ENCODE measurements at regions not wholly inside any gene's neighbourhood (a gene's known extent, or its start where the extent isn't known, plus 50 kb on each side); places are given as distances from the start of the nearest gene placed in this dataset.
"Not testable (repeated sequence)": the region's sequence is repeated elsewhere in the genome, so short reads cannot be mapped to it uniquely, and the experiment has no call there.

DNA sequence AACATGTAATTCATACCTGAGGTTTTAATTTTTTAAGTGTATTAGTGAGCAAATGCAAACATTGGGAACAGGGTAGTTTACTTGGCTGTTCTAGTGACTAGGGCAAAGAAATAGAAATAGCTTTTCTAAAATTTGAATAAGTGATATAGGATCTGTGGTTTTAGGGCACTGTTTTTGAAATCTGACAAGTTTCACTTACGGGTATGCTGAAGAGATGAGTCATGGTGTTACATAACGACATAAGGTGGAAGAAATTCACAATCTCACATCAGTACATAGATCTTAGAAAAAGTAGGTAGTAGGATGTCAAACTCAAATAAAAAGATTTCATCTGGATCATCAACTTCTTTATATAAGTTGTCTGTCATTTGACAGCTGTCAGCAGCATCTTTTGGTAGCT lies 772.3 kb downstream of the MAT2B start:
- no peak for DNase-seq (ENCODE audit: low spot score in 2 of 2)
- no peak for ATAC-seq
- Mint-ChIP-seq H3K36me3 (no peaks in the 10 kb centered on the region), H3K4me1 (no peaks in the 10 kb centered on the region), H3K9me3 (no peaks in the 10 kb centered on the region), H3K27ac (no peak overlapping the region), H3K4me3 (no peak overlapping the region)

DNA sequence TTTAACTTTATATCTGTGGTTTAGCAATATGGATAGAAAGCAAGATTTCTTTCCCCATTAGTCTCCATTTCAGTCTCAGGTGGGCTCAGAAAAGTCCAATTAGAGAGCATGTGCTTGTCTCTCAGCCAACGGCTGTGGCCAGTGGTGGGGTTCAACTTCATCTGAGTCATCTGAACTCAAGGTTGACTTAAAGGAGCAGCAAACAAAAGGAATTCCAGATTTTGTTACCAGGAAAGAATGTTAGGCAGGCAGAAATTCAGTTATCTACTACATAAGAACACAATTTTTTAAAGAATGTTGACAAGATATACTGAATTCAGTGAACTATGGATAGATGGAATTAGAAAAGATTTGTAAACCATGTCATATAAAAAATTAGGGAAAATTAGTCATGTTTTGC lies 784.1 kb downstream of the MAT2B start:
- Mint-ChIP-seq H3K27ac (no peak overlapping the region), H3K4me3 (no peak overlapping the region), H3K36me3 (no peaks in the 10 kb centered on the region), H3K4me1 (no peaks in the 10 kb centered on the region), H3K9me3 (peaks cover 12% of the 10 kb centered on the region)
- ATAC-seq, result no peak
- DNase-seq (ENCODE audit: low spot score in 2 of 2), result no peak

DNA sequence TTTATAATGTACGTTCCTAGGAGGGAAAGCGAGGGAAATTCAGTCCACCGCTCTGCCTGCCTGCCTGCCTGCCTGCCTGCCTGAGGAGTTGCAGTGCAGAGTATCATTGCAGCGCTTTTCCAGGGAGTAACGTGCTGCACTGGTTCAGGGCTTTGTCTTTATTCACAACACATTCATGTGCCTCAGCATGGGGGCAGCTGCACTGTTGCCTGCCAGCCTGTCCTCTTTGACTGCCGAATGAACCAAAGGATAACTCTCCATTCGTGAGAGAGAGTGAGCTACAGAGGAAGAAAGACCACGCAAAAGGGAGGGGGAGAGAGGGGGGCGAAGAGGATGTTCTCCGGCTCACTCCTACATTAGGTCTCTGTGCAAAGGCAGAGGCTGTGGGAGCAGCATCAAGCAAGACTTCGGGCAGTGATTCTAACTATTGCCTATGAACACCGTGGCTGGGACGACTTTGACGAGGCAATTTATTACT lies 791.2 kb downstream of the MAT2B start:
- no peak overlapping the region for H3K27ac Mint-ChIP-seq
- no peak for ATAC-seq
- no peak for DNase-seq (ENCODE audit: low spot score in 2 of 2)
- H3K36me3 Mint-ChIP-seq, result no peaks in the 10 kb centered on the region
- H3K4me1 Mint-ChIP-seq, result no peaks in the 10 kb centered on the region
- no peaks in the 10 kb centered on the region for H3K9me3 Mint-ChIP-seq
- no peak overlapping the region for H3K4me3 Mint-ChIP-seq

DNA sequence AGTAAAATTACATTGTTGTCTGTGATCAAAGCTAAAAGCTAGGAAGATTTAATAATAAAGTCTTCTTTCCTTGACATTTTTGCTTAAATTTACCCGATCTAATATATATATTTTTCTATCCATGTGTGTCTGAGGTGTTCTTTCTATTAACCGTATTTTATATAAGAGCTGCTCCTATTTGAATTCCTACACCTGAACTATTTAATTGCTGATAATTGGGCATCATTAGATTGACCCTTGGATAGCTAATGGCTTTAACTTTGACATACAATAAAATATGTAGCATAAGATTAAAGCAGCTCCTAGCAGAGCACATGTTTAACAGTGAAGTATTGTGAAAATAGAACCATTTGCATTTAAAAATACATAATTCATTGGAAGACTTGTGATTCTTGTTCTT lies 792.7 kb downstream of the MAT2B start:
- no peak overlapping the region for H3K27ac Mint-ChIP-seq

DNA sequence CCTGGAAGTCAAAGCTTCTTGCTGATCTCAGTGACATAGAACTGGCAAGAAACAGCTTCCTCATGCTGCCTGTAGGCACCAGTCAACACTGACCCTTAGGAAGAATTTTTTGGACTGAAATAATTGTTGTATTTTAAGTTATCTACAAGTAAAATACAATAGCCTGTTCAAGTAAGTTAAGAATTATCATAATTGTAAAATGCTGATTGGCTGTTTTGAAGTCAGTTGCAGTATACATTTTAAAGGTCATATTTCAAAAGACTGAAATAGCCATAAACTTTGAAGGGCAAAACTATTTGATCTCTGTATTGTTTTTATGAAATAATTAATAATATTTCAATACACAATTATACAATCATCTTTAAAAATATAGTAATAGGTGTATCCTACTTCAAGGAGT lies 794.9 kb downstream of the MAT2B start:
- no peak overlapping the region for H3K4me3 Mint-ChIP-seq
- H3K4me1 Mint-ChIP-seq, result no peaks in the 10 kb centered on the region
- H3K27ac Mint-ChIP-seq, result no peak overlapping the region
- no peak for DNase-seq (ENCODE audit: low spot score in 2 of 2)
- H3K36me3 Mint-ChIP-seq, result no peaks in the 10 kb centered on the region
- ATAC-seq, result no peak
- H3K9me3 Mint-ChIP-seq, result no peaks in the 10 kb centered on the region

More for the DNA sequence above, 792.7 kb downstream of the MAT2B start:
- DNase-seq (ENCODE audit: low spot score in 2 of 2) (no peak), ATAC-seq (no peak)
- H3K4me1 Mint-ChIP-seq, result no peaks in the 10 kb centered on the region
- no peaks in the 10 kb centered on the region for H3K9me3 Mint-ChIP-seq
- no peaks in the 10 kb centered on the region for H3K36me3 Mint-ChIP-seq
- H3K4me3 Mint-ChIP-seq, result no peak overlapping the region

DNA sequence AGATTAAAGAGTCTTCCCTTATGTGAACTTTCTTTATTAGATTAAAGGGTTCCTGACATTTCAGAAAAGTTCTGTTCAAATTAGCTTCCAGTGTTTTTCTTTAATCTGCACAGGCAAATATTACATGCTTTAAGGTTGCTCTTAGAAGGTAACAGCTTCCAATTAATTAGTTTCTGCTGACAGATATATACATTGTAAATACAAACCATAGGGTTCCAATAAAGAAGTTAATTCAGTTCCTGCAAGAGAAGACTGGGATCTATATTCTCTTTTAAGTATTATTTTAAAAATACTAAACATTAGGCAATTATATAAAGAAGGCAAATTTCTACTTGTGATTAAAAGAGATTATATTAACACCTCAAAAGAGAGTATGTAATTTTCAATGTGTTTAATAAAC lies 795.7 kb downstream of the MAT2B start:
- H3K4me1 Mint-ChIP-seq, result no peaks in the 10 kb centered on the region
- H3K9me3 Mint-ChIP-seq, result no peaks in the 10 kb centered on the region
- H3K36me3 Mint-ChIP-seq, result no peaks in the 10 kb centered on the region
- no peak for DNase-seq (ENCODE audit: low spot score in 2 of 2)
- H3K4me3 Mint-ChIP-seq, result no peak overlapping the region
- no peak for ATAC-seq
- H3K27ac Mint-ChIP-seq, result no peak overlapping the region

DNA sequence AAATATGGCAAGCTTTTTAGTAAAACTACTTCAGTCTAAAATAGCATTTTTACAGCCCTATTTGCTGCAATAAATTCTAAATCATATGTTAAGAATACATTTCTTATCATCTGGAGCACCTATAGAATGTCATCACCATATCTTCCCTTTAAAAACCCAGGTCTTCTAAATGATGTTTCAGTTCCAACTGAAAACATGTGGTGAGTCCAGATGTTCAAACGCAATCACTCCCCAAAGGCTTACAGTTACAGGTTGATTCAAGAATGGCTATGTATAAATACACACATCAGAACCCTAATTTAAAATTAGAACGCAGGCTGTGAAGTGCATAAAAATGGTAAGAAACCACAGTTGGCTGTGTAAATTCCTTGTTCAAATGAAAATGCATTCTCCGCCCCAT lies 796.3 kb downstream of the MAT2B start:
- DNase-seq (ENCODE audit: low spot score in 2 of 2), result no peak

DNA sequence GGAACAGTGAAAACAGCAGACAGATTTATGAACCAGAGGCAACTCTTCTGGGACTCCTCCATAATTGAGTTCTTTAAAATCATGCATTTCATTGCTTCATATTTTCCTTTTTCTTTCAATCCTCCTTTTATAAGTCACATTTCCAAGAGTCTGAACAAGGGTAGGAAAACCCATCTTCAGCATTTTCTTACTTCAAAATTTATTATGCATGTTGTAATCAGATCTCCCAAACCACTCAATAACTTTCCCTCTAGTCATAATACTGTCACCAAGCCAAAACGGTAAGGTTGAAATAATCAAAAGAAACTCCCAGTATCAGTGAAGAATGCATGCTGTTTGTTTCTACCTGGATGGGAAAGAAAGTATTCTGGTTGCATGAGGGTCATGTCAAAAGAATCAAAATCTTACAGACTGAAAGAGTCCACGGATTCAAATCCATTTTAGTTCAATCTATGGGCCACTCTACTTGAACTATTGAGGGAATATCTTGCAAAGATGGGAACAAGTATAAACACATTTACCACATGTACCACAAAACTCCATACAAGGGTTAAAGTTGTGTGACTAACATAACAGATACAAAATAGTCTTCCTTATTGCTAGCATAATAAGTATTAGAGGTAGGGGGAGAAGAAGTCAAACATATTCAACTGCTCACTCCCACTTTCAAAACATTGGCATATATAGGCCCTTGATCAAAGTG lies 797.3 kb downstream of the MAT2B start:
- H3K4me1 Mint-ChIP-seq, result no peaks in the 10 kb centered on the region
- peaks cover 4% of the 10 kb centered on the region for H3K9me3 Mint-ChIP-seq
- no peaks in the 10 kb centered on the region for H3K36me3 Mint-ChIP-seq
- ATAC-seq (no peak), DNase-seq (ENCODE audit: low spot score in 2 of 2) (no peak)
- no peak overlapping the region for H3K4me3 Mint-ChIP-seq
- no peak overlapping the region for H3K27ac Mint-ChIP-seq

More for the DNA sequence above, 796.3 kb downstream of the MAT2B start:
- ATAC-seq, result no peak
- Mint-ChIP-seq H3K27ac (no peak overlapping the region), H3K4me1 (no peaks in the 10 kb centered on the region), H3K4me3 (no peak overlapping the region), H3K9me3 (peaks cover 4% of the 10 kb centered on the region), H3K36me3 (no peaks in the 10 kb centered on the region)

DNA sequence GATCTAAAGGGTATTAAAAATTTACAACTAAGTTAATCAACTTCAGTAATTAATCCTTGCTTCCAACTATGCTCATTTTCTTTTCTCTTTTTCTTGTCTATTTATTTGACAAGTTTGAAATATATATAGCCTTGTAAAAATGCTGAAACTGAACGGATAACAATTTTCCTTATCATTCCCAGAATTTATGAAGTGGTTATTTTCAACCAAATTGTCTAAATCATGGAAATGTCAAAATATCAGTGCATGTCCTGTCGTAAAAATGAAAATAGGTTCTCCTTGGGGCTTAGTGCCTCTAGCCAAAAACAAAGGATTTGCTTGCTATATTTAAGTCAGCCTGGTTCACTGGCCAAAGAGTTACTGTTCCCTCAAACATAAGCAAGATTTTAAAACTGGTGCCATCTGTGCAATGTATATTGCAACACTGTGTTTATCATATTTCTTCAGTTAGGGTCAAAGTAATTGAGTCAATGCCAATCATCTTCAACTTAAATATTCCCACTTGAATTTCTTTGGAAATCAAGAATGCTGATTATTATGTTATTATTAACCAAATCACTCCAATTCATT lies 798.3 kb downstream of the MAT2B start:
- Mint-ChIP-seq H3K4me1 (no peaks in the 10 kb centered on the region), H3K9me3 (peaks cover 4% of the 10 kb centered on the region), H3K36me3 (no peaks in the 10 kb centered on the region), H3K27ac (no peak overlapping the region), H3K4me3 (no peak overlapping the region)
- no peak for ATAC-seq
- DNase-seq (ENCODE audit: low spot score in 2 of 2), result no peak

DNA sequence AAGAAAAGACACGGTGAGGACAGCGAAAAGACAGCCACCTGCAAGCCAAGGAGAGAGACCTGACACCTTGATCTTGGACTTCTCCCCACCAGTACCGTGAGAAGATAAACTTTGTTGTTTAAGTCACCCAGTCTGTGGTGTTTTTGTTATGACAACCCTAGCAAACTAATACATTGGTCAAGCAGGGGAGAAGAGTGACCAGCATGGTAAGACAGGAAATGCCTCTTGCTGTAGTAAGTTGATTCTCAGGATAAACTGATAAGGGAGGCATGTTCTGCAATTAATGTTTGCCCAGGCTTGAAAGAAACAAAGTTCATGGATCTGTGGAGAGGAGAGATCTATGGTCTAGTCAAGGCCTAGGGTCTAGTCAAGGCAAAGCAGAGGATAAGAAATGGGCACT lies 801.2 kb downstream of the MAT2B start:
- Mint-ChIP-seq H3K4me3 (no peak overlapping the region), H3K27ac (no peak overlapping the region), H3K4me1 (no peaks in the 10 kb centered on the region), H3K9me3 (peaks cover 4% of the 10 kb centered on the region), H3K36me3 (no peaks in the 10 kb centered on the region)
- no peak for ATAC-seq
- no peak for DNase-seq (ENCODE audit: low spot score in 2 of 2)

DNA sequence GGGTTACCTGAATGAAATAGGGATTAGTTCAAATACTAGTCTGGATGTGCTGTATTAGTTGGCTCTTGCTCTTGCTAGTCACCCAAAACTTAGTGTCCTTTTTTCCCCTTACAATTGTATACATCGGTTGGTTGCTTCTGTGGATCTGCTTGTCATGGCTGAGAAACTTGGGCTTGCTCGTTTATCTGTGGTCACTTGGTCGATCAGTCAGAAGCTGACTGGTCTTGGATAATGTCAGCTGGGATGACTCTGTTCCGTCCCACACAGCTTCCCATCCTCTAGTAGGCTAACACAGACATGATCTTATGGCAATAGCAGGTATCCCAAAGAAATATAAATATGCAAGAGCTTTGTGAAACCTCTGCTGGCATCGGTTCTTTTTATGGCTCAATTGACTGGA lies 807.4 kb downstream of the MAT2B start:
- no peak for ATAC-seq

DNA sequence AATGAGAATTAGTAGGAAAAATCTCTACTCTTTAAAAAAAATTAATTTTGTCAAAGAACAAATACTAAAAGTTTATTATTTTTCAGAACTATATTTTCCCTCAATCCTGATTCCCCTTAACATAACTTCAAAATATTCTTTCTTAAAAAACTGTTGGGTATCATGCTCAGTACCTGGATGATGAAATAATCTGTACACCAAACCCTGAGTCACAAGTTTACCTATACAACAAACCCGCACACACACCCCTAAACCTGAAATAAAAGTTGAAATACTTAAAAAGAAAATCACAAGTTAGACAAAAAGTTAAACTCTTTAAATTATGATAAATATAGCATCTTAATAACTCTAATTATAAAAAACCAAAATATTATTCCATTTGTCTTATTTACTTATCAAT lies 812.3 kb downstream of the MAT2B start:
- Mint-ChIP-seq H3K27ac (no peak overlapping the region), H3K9me3 (peaks cover 6% of the 10 kb centered on the region), H3K4me1 (no peaks in the 10 kb centered on the region), H3K4me3 (no peak overlapping the region), H3K36me3 (no peaks in the 10 kb centered on the region)
- ATAC-seq (no peak), DNase-seq (ENCODE audit: low spot score in 2 of 2) (no peak)

More for the DNA sequence above, 807.4 kb downstream of the MAT2B start:
- H3K9me3 Mint-ChIP-seq, result peaks cover 5% of the 10 kb centered on the region
- H3K36me3 Mint-ChIP-seq, result no peaks in the 10 kb centered on the region
- H3K27ac Mint-ChIP-seq, result no peak overlapping the region
- DNase-seq (ENCODE audit: low spot score in 2 of 2), result no peak
- no peak overlapping the region for H3K4me3 Mint-ChIP-seq
- H3K4me1 Mint-ChIP-seq, result no peaks in the 10 kb centered on the region

DNA sequence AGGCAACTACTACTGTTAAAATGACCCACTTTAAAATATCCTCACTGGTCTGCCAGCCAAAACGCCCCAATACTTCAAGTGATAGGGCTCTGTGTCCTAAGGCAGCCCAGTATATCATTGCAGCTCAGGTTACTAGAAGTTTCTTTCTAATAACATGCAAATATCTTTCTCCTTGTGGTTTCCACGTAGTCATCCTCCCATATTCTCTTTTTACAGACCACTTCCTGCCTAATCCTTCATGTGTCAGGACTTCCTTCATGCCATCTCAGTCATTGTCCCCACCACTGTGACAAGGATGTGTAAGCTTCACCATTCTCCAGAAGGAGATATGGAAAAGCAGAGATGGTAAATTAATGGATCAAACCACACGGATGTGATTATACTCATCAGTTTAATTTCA lies 813.7 kb downstream of the MAT2B start:
- peaks cover 10% of the 10 kb centered on the region for H3K9me3 Mint-ChIP-seq
- no peak overlapping the region for H3K4me3 Mint-ChIP-seq
- H3K27ac Mint-ChIP-seq, result no peak overlapping the region
- H3K36me3 Mint-ChIP-seq, result no peaks in the 10 kb centered on the region
- no peak for DNase-seq (ENCODE audit: low spot score in 2 of 2)
- no peaks in the 10 kb centered on the region for H3K4me1 Mint-ChIP-seq
- ATAC-seq, result no peak

DNA sequence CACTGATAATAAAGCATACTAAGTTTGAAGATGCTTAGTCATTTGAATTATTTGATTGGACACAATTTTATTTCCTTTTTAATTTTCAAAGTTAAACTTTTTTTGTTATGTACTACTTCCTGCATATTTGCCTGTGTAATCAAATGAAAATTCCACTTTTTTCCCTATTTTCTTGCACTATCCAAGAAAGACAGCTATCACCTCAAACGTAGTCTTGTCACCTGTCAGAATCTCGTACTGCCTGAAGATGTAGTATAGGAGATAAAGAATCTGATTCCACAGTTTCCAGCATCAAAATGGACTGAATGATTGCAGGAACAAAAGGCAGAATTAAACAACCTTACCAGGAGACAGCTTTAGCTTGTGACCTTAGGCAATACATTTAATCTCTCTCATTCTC lies 818.8 kb downstream of the MAT2B start:
- Mint-ChIP-seq H3K27ac (no peak overlapping the region), H3K36me3 (no peaks in the 10 kb centered on the region), H3K9me3 (peaks cover 18% of the 10 kb centered on the region), H3K4me1 (no peaks in the 10 kb centered on the region), H3K4me3 (no peak overlapping the region)
- no peak for DNase-seq (ENCODE audit: low spot score in 2 of 2)
- no peak for ATAC-seq

DNA sequence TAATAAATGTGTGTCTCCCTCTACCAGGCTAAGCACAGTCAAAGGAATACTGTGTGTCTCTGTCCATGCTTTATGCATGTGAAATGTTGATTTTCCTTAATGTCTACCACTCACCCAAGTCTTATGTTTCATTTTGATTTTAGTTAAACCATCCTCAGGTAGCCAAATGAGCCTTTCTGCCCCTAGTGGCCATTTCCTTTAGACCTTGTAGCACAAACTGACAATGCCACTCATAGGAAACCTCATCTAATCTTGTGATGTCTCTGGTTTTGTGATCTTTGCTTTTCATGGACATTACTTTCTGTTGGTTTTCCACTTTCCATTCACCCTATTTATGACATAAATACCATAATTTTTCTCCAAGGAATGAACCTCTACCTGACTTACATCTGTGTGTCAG lies 820.8 kb downstream of the MAT2B start:
- DNase-seq (ENCODE audit: low spot score in 2 of 2), result no peak

DNA sequence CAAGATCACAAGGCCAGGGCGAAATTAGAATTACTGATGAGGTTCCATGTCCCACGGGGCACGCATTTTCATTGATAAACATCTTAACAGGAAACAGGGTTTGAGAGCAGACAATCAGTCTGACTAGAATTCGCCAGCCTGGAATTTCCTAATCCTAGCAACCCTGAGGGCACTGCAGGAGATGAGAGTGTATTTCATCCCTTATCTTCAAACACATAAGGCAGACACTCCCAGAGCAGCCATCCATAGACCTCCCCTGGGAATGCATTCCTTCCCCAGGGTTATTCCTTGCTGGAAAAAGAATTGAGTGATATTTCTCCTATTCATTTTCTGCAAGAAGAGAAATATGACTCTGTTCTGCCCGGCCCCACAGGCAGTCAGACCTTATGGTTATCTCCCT lies 821.7 kb downstream of the MAT2B start:
- not testable (repeated sequence) for H3K36me3 Mint-ChIP-seq; ATAC-seq; H3K4me3 Mint-ChIP-seq; DNase-seq (ENCODE audit: low spot score in 2 of 2); H3K27ac Mint-ChIP-seq; H3K4me1 Mint-ChIP-seq
- peaks cover 18% of the 10 kb centered on the region for H3K9me3 Mint-ChIP-seq

More for the DNA sequence above, 820.8 kb downstream of the MAT2B start:
- H3K4me1 Mint-ChIP-seq, result no peaks in the 10 kb centered on the region
- ATAC-seq, result no peak
- peaks cover 18% of the 10 kb centered on the region for H3K9me3 Mint-ChIP-seq
- H3K4me3 Mint-ChIP-seq, result no peak overlapping the region
- H3K36me3 Mint-ChIP-seq, result no peaks in the 10 kb centered on the region
- H3K27ac Mint-ChIP-seq, result no peak overlapping the region
